H9 (cell line): ENCODE measurements at regions not wholly inside any gene's neighbourhood (a gene's known extent, or its start where the extent isn't known, plus 50 kb on each side); places are given as distances from the start of the nearest gene placed in this dataset.

Experiments used
- DNase-seq: peaks from one replicate; pipeline ENCODE4 v3.0.0-alpha.2; 2017
- H2AFZ ChIP-seq: one replicate; pipeline ENCODE4 v1.6.1; 2013; ENCODE audit warnings: mild to moderate bottlenecking, low read length, control low read depth, moderate library complexity
- H2AK5ac ChIP-seq: 2 replicates; pipeline ENCODE4 v1.6.1; 2013; ENCODE audit warnings: low read length, control low read depth, mixed read lengths; ENCODE audit not compliant: insufficient read length
- H2BK120ac ChIP-seq: one replicate; pipeline ENCODE4 v1.6.1; 2013; ENCODE audit warnings: low read depth, mild to moderate bottlenecking, low read length, control low read depth, inconsistent platforms; ENCODE audit not compliant: poor library complexity, severe bottlenecking
- H2BK12ac ChIP-seq: 2 replicates; pipeline ENCODE4 v1.6.1; 2013; ENCODE audit warnings: low read length, control low read depth, mixed read lengths, low read depth; ENCODE audit not compliant: insufficient read length
- H2BK15ac ChIP-seq: 2 replicates; pipeline ENCODE4 v1.6.1; 2013; ENCODE audit warnings: low read depth, low read length, control low read depth
- H2BK20ac ChIP-seq: one replicate; pipeline ENCODE4 v1.6.1; 2013; ENCODE audit warnings: low read depth, mild to moderate bottlenecking, low read length, control low read depth, inconsistent platforms; ENCODE audit not compliant: poor library complexity, severe bottlenecking
- H2BK5ac ChIP-seq: 2 replicates; pipeline ENCODE4 v1.6.1; 2013; ENCODE audit warnings: low read length, control low read depth, mixed read lengths; ENCODE audit not compliant: insufficient read length
- H3K14ac ChIP-seq: 2 replicates; pipeline ENCODE4 v1.6.1; 2013; ENCODE audit warnings: low read length, control low read depth; ENCODE audit not compliant: insufficient read depth
- H3K18ac ChIP-seq: 2 replicates; pipeline ENCODE4 v1.6.1; 2013; ENCODE audit warnings: low read depth, mild to moderate bottlenecking, mixed read lengths, low read length, control low read depth; ENCODE audit not compliant: insufficient read length
- H3K23ac ChIP-seq: 2 replicates; pipeline ENCODE4 v1.6.1; 2013; ENCODE audit warnings: low read length, control low read depth, mixed read lengths, low read depth; ENCODE audit not compliant: insufficient read length
- H3K23me2 ChIP-seq: 2 replicates; pipeline ENCODE4 v1.6.1; 2013; ENCODE audit warnings: low read depth, mild to moderate bottlenecking, mixed read lengths, low read length, control low read depth; ENCODE audit not compliant: insufficient read length, poor library complexity, severe bottlenecking
- H3K27ac ChIP-seq: 2 replicates; pipeline ENCODE4 v1.5.1; 2013; ENCODE audit warnings: low read length, control low read depth, mixed read lengths, low read depth; ENCODE audit not compliant: insufficient read length
- H3K27me3 ChIP-seq: 2 replicates; pipeline ENCODE4 v1.6.1; 2013; ENCODE audit warnings: low read length, control low read depth, inconsistent platforms; ENCODE audit not compliant: insufficient read depth
- H3K4ac ChIP-seq: 2 replicates; pipeline ENCODE4 v1.6.1; 2013; ENCODE audit warnings: low read depth, mild to moderate bottlenecking, control low read depth, inconsistent platforms, low read length, moderate library complexity
- H3K4me1 ChIP-seq: 2 replicates; pipeline ENCODE4 v1.6.1; 2013; ENCODE audit warnings: low read length, control low read depth, inconsistent platforms; ENCODE audit not compliant: insufficient read depth
- H3K4me2 ChIP-seq: 2 replicates; pipeline ENCODE4 v1.6.1; 2013; ENCODE audit warnings: low read length, control low read depth, mixed read lengths; ENCODE audit not compliant: insufficient read length, insufficient read depth
- H3K56ac ChIP-seq: 2 replicates; pipeline ENCODE4 v1.6.1; 2013; ENCODE audit warnings: low read depth, mild to moderate bottlenecking, mixed read lengths, low read length, control low read depth; ENCODE audit not compliant: insufficient read length
- H3K79me1 ChIP-seq: 2 replicates; pipeline ENCODE4 v1.6.1; 2013; ENCODE audit warnings: low read depth, mild to moderate bottlenecking, moderate library complexity, low read length, control low read depth, inconsistent platforms; ENCODE audit not compliant: insufficient read depth, poor library complexity, severe bottlenecking
- H3K79me2 ChIP-seq: 2 replicates; pipeline ENCODE4 v1.6.1; 2013; ENCODE audit warnings: low read length, control low read depth, inconsistent platforms; ENCODE audit not compliant: insufficient read depth
- H3K9ac ChIP-seq: 2 replicates; pipeline ENCODE4 v1.6.1; 2013; ENCODE audit warnings: low read length, control low read depth, mixed read lengths; ENCODE audit not compliant: insufficient read length; ENCODE audit errors: extremely low read depth
- H3K9me3 ChIP-seq: one replicate; pipeline ENCODE4 v1.6.1; 2013; ENCODE audit warnings: low read depth, low read length, inconsistent platforms; ENCODE audit not compliant: control insufficient read depth
- H3T11ph ChIP-seq: one replicate; pipeline ENCODE4 v1.6.1; 2013; ENCODE audit warnings: mild to moderate bottlenecking, low read length, control low read depth, inconsistent platforms
- H4K20me1 ChIP-seq: one replicate; pipeline ENCODE4 v1.6.1; 2013; ENCODE audit not compliant: control insufficient read depth, insufficient read length, insufficient read depth
- H4K5ac ChIP-seq: 2 replicates; pipeline ENCODE4 v1.6.1; 2013; ENCODE audit warnings: low read depth, mild to moderate bottlenecking, mixed read lengths, low read length, control low read depth; ENCODE audit not compliant: insufficient read length
- H4K8ac ChIP-seq: replicated peaks from 2 replicates; pipeline ENCODE4 v1.6.1; 2013; ENCODE audit warnings: low read length, control low read depth, mixed read lengths, low read depth; ENCODE audit not compliant: insufficient read length
- H4K91ac ChIP-seq: 2 replicates; pipeline ENCODE4 v1.6.1; 2013; ENCODE audit warnings: low read depth, mild to moderate bottlenecking, moderate library complexity, mixed read lengths, low read length, control low read depth; ENCODE audit not compliant: insufficient read length
- H3K27ac Mint-ChIP-seq, 3 experiments: 2 replicates in 2 of 3; 3 replicates in 1 of 3; pipeline ENCODE4 v1.8.0; 2020 to 2021; ENCODE audit warnings: mixed read lengths in 3 of 3, mild to moderate bottlenecking in 1 of 3, moderate library complexity in 1 of 3
- H3K27me3 Mint-ChIP-seq: 2 replicates; pipeline ENCODE4 v1.8.0; 2021; ENCODE audit warnings: low read depth, mild to moderate bottlenecking, moderate library complexity, mixed read lengths
- H3K36me3 Mint-ChIP-seq, 3 experiments: 2 replicates in 2 of 3; 3 replicates in 1 of 3; pipeline ENCODE4 v1.8.0; 2020 to 2021; ENCODE audit warnings: low read depth in 3 of 3, mixed read lengths in 3 of 3; ENCODE audit not compliant: insufficient read depth in 1 of 3
- H3K4me1 Mint-ChIP-seq, 2 experiments: 2 replicates each; pipeline ENCODE4 v1.8.0; 2020; ENCODE audit warnings: mixed read lengths in 2 of 2
- H3K4me3 Mint-ChIP-seq, 2 experiments: 2 replicates in 1 of 2; 3 replicates in 1 of 2; pipeline ENCODE4 v1.8.0; 2020 to 2021; ENCODE audit warnings: mild to moderate bottlenecking in 2 of 2, mixed read lengths in 2 of 2, moderate library complexity in 1 of 2
- H3K9me3 Mint-ChIP-seq, 2 experiments: 2 replicates in 1 of 2; 3 replicates in 1 of 2; pipeline ENCODE4 v1.8.0; 2020; ENCODE audit warnings: mild to moderate bottlenecking in 2 of 2, mixed read lengths in 2 of 2, moderate library complexity in 1 of 2
- CTCF ChIP-seq: fragments of 200-600 bp; sonication (generic); conservative IDR thresholded peaks from 3 replicates; pipeline ENCODE4 v1.8.0; 2021; ENCODE audit warnings: antibody characterized with exemption, mild to moderate bottlenecking
- WGBS: extraction: QIAGEN DNeasy Blood & Tissue Kit; methylation state at CpG from one replicate; pipeline ENCODE4 v1.1.7; 2013; ENCODE audit warnings: missing lambda C conversion rate, low lambda C conversion rate, mixed read lengths; ENCODE audit not compliant: insufficient read length; ENCODE audit errors: extremely low coverage; 5-methylcytosine and 5-hydroxymethylcytosine counted together

DNA sequence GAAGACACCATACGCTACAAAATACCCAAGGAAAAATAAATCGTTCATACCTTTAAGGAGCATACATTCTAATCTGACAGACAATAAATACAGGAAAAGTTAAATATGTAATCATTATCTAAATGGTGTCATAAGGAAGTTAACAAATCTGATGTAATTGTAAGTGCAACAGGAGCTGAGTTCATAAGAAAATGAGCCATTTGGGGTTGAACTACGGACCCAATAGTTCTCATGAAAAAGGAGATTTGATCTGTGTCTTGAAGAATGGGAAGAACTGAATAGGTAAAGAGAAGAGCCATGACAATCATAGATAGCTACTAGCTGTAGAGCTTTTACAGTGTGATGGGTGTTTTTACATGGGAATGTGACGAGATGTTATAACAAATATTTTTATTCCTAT, 175.6 kb downstream of the ANKRD50 start:
- H3K56ac ChIP-seq = no peak overlapping the region
- no peak overlapping the region for H2AK5ac ChIP-seq
- H3K4ac ChIP-seq = no peak overlapping the region
- no peak overlapping the region for H2BK20ac ChIP-seq
- H2BK15ac ChIP-seq = no peak overlapping the region
- Mint-ChIP-seq H3K27ac (no peak overlapping the region), H3K36me3 (no peaks in the 10 kb centered on the region), H3K9me3 (no peaks in the 10 kb centered on the region), H3K4me3 (no peak overlapping the region), H3K27me3 (no peaks in the 10 kb centered on the region), H3K4me1 (no peaks in the 10 kb centered on the region)
- H3K23me2 ChIP-seq = no peaks in the 10 kb centered on the region
- no peak for TF ChIP-seq CTCF
- no peak overlapping the region for H2AFZ ChIP-seq
- H3K4me2 ChIP-seq = no peak overlapping the region
- H2BK5ac ChIP-seq = no peak overlapping the region
- H3K14ac ChIP-seq = no peak overlapping the region
- no peaks in the 10 kb centered on the region for H3K79me2 ChIP-seq
- no peak overlapping the region for H4K91ac ChIP-seq
- no peak overlapping the region for H4K5ac ChIP-seq
- no peaks in the 10 kb centered on the region for H3K27me3 ChIP-seq
- H2BK12ac ChIP-seq = no peak overlapping the region
- no peak overlapping the region for H4K8ac ChIP-seq
- H2BK120ac ChIP-seq = no peak overlapping the region
- no peaks in the 10 kb centered on the region for H4K20me1 ChIP-seq
- DNase-seq = no peak
- H3K18ac ChIP-seq = no peak overlapping the region
- no peak overlapping the region for H3T11ph ChIP-seq
- H3K9ac ChIP-seq = no peak overlapping the region
- no peaks in the 10 kb centered on the region for H3K79me1 ChIP-seq
- no peaks in the 10 kb centered on the region for H3K4me1 ChIP-seq
- WGBS = no CpG with 5 or more reads among the region's 4 CpGs
- no peaks in the 10 kb centered on the region for H3K9me3 ChIP-seq
- no peak overlapping the region for H3K27ac ChIP-seq
- no peak overlapping the region for H3K23ac ChIP-seq
